Duodenal mucosa (tissue), 2 donors: ENCODE measurements at regions not wholly inside any gene's neighbourhood (a gene's known extent, or its start where the extent isn't known, plus 50 kb on each side); places are given as distances from the start of the nearest gene placed in this dataset.

Source experiments
- H3K27ac ChIP-seq: one replicate; pipeline ENCODE4 v1.7.0; 2013; ENCODE audit warnings: low read depth, low read length
- H3K27me3 ChIP-seq, 2 donors: one replicate each; pipeline ENCODE4 v1.7.0; 2013; ENCODE audit warnings: low read length in 2 of 2, control low read depth in 1 of 2; ENCODE audit not compliant: insufficient read depth in 2 of 2, control insufficient read depth in 1 of 2
- H3K36me3 ChIP-seq, 2 donors: one replicate each; pipeline ENCODE4 v1.7.0; 2013; ENCODE audit warnings: low read length in 2 of 2, control low read depth in 1 of 2; ENCODE audit not compliant: insufficient read depth in 2 of 2, control insufficient read depth in 1 of 2
- H3K4me1 ChIP-seq, 2 donors: one replicate each; pipeline ENCODE4 v1.7.0; 2013; ENCODE audit warnings: low read length in 2 of 2, control low read depth in 1 of 2; ENCODE audit not compliant: insufficient read depth in 2 of 2, control insufficient read depth in 1 of 2
- H3K4me3 ChIP-seq, 2 donors: one replicate each; pipeline ENCODE4 v1.7.0; 2013; ENCODE audit warnings: low read length in 2 of 2, low read depth in 1 of 2
- H3K9ac ChIP-seq, 2 donors: one replicate each; pipeline ENCODE4 v1.7.0; 2013; ENCODE audit warnings: low read length in 2 of 2, low read depth in 1 of 2
- H3K9me3 ChIP-seq, 2 donors: one replicate each; pipeline ENCODE4 v1.7.0; 2013; ENCODE audit warnings: low read length in 2 of 2, control low read depth in 1 of 2; ENCODE audit not compliant: control insufficient read depth in 1 of 2

DNA sequence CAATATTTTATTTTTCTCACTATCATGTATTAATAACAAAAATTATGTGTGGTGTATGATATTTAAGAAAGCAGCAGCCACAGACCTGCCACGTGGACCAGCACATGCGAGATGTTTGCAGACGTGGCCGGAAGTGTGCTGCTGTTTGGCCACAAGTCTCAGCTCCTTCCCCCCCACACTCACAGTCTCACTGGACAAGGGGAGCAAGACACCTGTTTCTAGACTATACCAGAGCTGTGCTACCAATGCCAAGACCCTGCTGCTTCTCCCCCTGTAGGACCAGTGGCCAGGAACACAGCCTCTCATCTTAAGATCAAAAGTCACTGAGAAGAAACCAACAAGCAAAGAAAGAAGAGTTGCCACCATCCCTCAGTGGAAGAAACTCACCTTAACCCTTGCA is 258.9 kb upstream of the PPP2R2D start:
- H3K9me3 ChIP-seq = peaks cover 4 to 6% of the 10 kb centered on the region in 2 donors
- H3K36me3 ChIP-seq = no peaks in the 10 kb centered on the region
- H3K27ac ChIP-seq = no peak overlapping the region
- no peaks in the 10 kb centered on the region for H3K27me3 ChIP-seq
- no peak overlapping the region for H3K4me3 ChIP-seq
- H3K9ac ChIP-seq = no peak overlapping the region
- H3K4me1 ChIP-seq = no peaks in the 10 kb centered on the region

DNA sequence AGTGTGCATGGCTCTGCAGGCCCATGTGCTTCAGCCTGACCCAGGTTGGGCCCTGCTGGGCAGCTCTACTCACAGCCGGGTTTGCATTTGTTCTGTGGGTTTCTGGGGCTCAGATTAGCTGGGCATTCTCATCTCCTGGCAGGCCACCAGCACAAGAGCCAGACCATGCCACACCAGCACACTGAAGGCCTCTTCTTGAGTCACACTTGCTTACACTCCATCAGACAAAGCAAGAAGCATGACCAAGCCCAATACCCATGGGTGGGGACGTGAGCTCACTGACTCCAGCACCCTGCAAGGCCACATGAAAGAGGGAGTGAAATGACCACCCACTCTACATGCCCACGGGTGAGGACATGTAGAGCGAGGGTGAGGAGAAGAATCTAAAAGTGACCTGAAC is 257.8 kb upstream of the PPP2R2D start:
- peaks cover 4 to 6% of the 10 kb centered on the region in 2 donors for H3K9me3 ChIP-seq
- H3K4me1 ChIP-seq = no peaks in the 10 kb centered on the region
- H3K4me3 ChIP-seq = no peak overlapping the region
- no peak overlapping the region for H3K27ac ChIP-seq
- H3K9ac ChIP-seq = no peak overlapping the region
- no peaks in the 10 kb centered on the region for H3K36me3 ChIP-seq
- H3K27me3 ChIP-seq = no peaks in the 10 kb centered on the region

- H3K4me1 ChIP-seq = no peaks in the 10 kb centered on the region
- H3K27ac ChIP-seq = no peak overlapping the region
- H3K9ac ChIP-seq = no peak overlapping the region
- H3K27me3 ChIP-seq = no peaks in the 10 kb centered on the region
- H3K9me3 ChIP-seq = peaks cover 4% of the 10 kb centered on the region in 2 donors
- no peaks in the 10 kb centered on the region for H3K36me3 ChIP-seq
- H3K4me3 ChIP-seq = no peak overlapping the region
These were observed 256.5 kb upstream of the PPP2R2D start for GRCh38 chr10:131644289-131644688.

GRCh38 chr10:131644864-131645658 is 255.7 kb upstream of the PPP2R2D start:
- H3K27ac ChIP-seq = no peak overlapping the region
- no peaks in the 10 kb centered on the region for H3K9me3 ChIP-seq
- H3K36me3 ChIP-seq = no peaks in the 10 kb centered on the region
- H3K9ac ChIP-seq = no peak overlapping the region
- no peaks in the 10 kb centered on the region for H3K4me1 ChIP-seq
- no peak overlapping the region for H3K4me3 ChIP-seq
- no peaks in the 10 kb centered on the region for H3K27me3 ChIP-seq

DNA sequence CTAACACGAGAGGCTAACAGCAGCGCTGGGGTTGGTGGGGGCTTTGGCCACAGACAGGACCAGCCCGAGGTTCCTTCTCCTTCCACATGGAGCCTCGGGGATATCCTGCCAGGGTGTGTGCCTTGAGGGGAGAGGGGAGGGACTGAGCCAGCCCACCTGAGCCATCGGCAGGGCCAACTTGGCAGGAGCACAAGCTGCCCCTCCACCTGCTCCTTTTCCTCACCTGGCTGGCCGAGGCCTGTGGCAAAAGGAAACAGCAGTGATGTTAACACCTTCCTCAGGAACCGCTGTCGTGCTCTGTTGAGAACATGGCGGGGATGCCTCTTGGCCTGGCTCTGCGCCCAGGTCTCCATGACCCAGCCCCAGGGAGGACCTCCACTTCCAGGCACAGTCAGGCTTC is 255.1 kb upstream of the PPP2R2D start:
- Histone ChIP-seq H3K9me3 (no peaks in the 10 kb centered on the region), H3K9ac (no peak overlapping the region), H3K27ac (no peak overlapping the region), H3K4me3 (no peak overlapping the region), H3K36me3 (no peaks in the 10 kb centered on the region), H3K27me3 (no peaks in the 10 kb centered on the region), H3K4me1 (no peaks in the 10 kb centered on the region)

DNA sequence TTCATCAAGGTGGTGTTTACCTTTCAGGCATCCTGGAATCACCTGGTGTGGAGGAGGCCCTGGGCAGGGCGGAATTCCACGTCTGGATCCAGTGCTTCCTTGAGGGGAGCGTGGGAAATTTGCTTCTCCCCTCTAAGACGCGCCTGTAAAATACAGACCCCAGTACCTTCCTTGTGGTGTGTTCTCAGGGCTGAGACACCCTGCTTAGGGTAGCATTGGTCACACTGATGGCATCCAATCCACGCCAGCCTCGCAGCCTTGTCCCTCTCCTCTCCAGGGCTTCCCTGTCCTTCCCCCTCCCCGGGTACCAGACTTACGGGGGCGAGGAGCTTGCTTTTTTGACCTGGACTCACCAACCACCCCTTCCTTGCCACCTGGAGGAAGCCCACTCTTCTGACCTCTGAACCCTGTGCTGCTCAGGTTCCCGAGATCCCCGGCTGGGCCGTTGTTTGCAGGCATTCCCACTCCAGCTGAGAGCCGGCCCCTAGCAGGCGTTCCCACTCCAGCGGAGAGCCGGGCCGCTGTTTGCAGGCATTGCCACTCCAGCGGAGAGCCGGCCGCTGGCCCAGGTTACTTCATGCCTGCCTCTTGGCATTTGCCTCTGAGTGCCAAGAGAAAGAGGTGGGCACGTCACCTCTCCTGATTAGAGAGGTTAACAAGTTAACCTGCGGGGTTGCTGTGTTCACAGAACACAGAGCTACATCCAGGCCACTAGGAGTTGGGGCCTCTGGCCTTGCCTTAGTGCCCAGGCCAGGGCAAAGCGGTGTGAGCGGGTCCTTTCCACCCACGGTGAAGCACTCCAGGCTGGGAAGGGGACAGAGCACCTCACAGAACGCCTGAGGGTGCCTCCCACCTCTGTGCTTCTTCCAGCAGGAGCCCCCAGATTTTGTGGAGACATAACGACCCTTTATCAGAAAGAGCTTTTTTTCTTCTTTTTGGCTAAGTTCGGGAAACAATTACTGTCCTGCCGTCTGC is 254.0 kb upstream of the PPP2R2D start:
- H3K9ac ChIP-seq = no peak overlapping the region
- no peak overlapping the region for H3K27ac ChIP-seq
- no peaks in the 10 kb centered on the region for H3K9me3 ChIP-seq
- H3K4me1 ChIP-seq = no peaks in the 10 kb centered on the region
- no peaks in the 10 kb centered on the region for H3K27me3 ChIP-seq
- no peak overlapping the region for H3K4me3 ChIP-seq
- H3K36me3 ChIP-seq = no peaks in the 10 kb centered on the region

DNA sequence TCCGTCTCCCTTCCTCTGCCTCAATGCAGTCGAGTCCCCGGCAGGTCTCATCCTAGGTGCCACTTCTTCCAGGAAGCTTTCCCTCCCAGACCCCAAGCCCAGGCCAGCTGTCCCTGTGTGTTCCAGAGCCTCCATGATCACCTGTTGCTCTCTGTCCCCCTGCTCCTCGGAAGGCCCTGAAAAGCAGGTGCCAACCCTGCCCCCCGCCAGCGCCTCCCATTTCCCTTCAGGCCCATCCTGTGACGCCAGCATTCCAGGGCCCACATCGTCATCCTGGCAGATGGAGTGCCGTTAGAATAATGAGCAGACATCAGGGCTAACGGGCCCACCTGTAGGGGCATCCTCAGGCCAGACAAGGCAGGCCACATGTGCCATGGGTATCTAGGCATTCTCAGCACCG is 253.0 kb upstream of the PPP2R2D start:
- Histone ChIP-seq H3K9ac (no peak overlapping the region), H3K9me3 (no peaks in the 10 kb centered on the region), H3K36me3 (no peaks in the 10 kb centered on the region), H3K27me3 (peaks cover 0 to 6% of the 10 kb centered on the region in 2 donors), H3K27ac (no peak overlapping the region), H3K4me1 (no peaks in the 10 kb centered on the region), H3K4me3 (no peak overlapping the region)

DNA sequence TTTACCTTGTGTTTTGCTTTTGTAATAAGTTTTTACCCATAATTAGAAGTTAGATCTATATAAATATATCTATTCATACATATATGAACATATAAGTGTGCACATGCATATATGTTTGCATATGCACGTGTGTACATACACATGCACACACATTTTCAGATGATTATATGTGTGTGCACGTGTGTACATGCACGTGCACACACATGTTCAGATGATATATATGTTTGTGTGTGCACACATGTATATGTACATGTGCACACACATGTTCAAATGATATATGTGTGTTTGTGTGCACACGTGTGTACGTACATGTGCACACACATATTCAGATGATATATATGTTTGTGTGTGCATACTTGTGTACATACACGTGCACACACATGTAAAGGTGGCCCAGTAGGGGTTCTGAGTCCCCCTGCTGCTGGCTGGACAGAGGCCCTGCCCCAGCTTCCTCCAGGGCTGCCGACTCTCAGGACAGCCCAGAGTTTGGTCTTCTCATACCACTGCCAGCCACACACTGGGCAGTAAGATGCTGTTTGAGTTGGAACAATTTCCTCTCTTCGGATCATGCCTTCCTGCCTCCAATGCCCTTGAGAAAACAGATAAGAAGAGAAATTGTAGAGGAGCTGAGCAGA is 252.3 kb upstream of the PPP2R2D start:
- no peaks in the 10 kb centered on the region for H3K36me3 ChIP-seq

GRCh38 chr10:131649617-131650016 is 251.2 kb upstream of the PPP2R2D start:
- Histone ChIP-seq H3K4me3 (no peak overlapping the region), H3K36me3 (no peaks in the 10 kb centered on the region), H3K9me3 (no peaks in the 10 kb centered on the region), H3K27me3 (peaks cover 0 to 6% of the 10 kb centered on the region in 2 donors), H3K27ac (no peak overlapping the region), H3K4me1 (no peaks in the 10 kb centered on the region), H3K9ac (no peak overlapping the region)

More for the DNA sequence above, 252.3 kb upstream of the PPP2R2D start:
- Histone ChIP-seq H3K27me3 (peaks cover 0 to 6% of the 10 kb centered on the region in 2 donors), H3K9me3 (no peaks in the 10 kb centered on the region), H3K9ac (no peak overlapping the region), H3K4me1 (no peaks in the 10 kb centered on the region), H3K27ac (no peak overlapping the region), H3K4me3 (no peak overlapping the region)
